Fibroblast of villous mesenchyme (primary cell): ENCODE measurements at regions not wholly inside any gene's neighbourhood (a gene's known extent, or its start where the extent isn't known, plus 50 kb on each side); places are given as distances from the start of the nearest gene placed in this dataset.
A peak's percentile ranks its signal among the peaks of the same experiment; 100 is the strongest.

ENCODE experiments used
- DNase-seq: peaks from one replicate; pipeline ENCODE4 v3.0.0-alpha.2; 2010; ENCODE audit warnings: low read depth
- H3K4me3 ChIP-seq: 2 replicates; pipeline ENCODE4 v1.5.1; 2011; ENCODE audit warnings: low read depth, mild to moderate bottlenecking, low read length
- TF ChIP-seq, protein P1 (sequence below): IDR thresholded peaks from 2 replicates; pipeline ENCODE4 v1.5.1; 2012; ENCODE audit warnings: low read depth, mild to moderate bottlenecking, low read length; ENCODE audit not compliant: insufficient read depth

DNA sequence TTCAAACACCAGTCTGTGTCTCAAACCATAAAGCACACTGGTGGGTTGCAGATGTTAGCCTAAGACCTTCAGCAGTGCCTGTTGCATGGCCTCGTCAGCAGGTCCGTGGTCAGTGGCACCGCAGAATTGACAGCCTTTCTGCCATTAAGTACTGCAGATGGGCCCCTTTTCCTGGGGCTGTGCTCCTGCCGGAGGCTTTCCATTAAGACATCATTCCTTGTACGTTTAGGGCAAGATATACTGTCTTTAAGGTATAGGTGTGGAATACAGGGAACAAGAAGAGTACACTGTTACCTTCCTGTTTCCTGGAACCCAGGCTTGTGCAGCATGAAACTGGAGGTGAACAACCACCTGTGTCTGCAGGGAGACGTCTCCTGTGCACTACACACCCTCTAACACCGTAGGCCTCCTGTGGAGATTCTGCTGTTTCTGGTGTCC lies 67.9 kb upstream of the WDR1 start:
- TF ChIP-seq, protein P1, sequence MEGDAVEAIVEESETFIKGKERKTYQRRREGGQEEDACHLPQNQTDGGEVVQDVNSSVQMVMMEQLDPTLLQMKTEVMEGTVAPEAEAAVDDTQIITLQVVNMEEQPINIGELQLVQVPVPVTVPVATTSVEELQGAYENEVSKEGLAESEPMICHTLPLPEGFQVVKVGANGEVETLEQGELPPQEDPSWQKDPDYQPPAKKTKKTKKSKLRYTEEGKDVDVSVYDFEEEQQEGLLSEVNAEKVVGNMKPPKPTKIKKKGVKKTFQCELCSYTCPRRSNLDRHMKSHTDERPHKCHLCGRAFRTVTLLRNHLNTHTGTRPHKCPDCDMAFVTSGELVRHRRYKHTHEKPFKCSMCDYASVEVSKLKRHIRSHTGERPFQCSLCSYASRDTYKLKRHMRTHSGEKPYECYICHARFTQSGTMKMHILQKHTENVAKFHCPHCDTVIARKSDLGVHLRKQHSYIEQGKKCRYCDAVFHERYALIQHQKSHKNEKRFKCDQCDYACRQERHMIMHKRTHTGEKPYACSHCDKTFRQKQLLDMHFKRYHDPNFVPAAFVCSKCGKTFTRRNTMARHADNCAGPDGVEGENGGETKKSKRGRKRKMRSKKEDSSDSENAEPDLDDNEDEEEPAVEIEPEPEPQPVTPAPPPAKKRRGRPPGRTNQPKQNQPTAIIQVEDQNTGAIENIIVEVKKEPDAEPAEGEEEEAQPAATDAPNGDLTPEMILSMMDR, result no peak
- no peak overlapping the region for H3K4me3 ChIP-seq
- no peak for DNase-seq

DNA sequence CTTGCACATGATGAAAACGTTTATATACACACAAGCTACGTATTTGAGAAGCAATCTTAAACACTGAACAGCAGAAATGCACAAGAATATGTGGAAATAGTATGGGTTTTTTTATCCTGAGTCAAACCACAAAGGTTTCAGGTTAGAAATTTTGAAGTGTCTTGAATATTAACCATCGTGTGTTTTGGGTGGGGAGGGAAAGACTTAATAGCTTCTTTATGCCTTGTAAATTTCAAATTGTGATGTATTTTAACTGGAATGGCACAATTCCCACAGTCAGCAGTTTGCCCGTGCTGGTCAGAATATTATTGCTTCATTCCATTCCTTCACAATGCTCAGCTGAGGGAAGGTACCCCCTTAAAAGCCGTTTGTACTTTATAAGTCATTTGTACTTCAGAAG lies 67.4 kb upstream of the WDR1 start:
- H3K4me3 ChIP-seq, result no peak overlapping the region
- DNase-seq, result peak; percentile 29
- TF ChIP-seq, protein P1, result no peak

- TF ChIP-seq, protein P1, result no peak
- DNase-seq, result no peak
- H3K4me3 ChIP-seq, result no peak overlapping the region
Observed at GRCh38 chr4:10183462-10183861, 66.9 kb upstream of the WDR1 start.

DNA sequence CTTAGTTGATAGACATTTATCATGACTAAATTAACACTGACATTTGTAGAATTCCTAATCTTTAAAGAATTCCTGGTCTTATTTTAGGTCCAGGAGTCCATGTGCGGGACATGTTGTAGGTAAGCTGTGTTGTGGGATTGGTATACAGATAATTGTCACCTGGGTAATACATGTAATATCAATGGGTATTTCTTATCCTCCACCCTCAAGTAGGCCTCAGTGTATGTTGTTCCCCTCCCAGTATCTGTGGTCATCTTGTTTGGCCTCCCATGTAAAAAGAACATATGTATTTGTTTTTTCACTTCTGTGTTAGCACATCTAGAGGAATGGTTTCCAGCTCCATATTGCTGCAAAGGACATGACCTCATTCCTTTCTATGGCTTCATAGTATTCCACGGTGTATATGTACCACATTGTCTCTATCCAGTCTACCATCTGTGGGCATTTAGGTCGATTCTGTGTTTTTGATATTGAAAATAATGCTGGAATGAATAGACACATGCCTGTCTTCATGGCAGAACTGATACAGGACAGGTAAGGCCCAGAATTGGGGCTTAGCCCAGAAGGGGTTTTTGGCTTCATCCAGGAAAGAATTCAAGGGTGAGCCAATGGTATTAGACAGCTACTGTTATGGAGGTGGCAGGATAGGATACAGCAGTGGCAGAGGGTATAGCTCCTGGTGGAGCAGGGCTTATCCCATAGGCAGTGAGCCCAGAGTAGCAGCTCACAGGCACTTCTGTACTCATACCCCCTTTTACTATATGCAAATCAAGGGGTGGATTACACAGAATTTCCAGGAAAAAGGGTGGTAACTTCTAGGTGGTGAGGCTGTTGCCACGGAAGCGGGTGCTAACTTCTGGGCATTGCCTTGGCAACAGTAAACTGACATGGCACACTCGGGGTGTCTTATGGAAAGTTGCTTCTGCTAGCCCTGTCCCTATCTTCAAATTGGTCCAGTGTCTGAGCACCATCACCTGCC lies 66.1 kb upstream of the WDR1 start:
- no peak overlapping the region for H3K4me3 ChIP-seq
- DNase-seq, result no peak
- TF ChIP-seq, protein P1, result no peak

DNA sequence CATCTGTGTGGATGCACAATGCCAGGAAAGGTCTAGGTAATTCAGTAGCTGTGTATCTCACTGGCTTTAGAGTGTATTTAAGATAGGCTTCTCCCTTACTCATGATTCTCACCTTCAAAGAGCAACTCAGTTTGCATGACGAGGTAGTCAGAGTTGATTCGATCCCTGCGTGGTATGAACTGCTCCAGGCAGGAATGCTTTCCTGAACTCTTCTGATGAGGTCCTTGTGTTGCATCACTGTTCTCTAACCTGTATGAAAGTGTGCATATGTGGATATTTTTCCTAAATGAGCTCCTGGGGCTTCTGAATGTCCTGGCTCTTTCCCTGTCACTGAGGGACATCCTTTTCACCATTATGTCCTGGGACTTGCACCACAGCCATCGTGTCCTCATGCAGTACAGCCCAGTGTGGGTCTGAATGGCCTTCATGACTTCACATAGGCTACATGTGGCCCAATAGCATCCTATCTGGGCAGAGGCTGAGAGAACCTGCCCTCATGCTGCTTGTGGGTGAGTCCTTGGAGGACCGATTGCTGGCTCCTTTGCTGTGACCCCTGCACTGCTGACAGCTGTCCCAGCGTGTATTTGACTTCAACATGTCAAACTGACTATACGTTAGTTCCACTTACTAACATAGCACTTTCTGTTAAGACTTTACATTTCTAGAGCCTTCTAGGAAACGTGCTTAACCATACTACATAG lies 65.3 kb upstream of the WDR1 start:
- no peak for DNase-seq
- TF ChIP-seq, protein P1, result no peak
- no peak overlapping the region for H3K4me3 ChIP-seq

GRCh38 chr4:10180927-10181744 lies 64.5 kb upstream of the WDR1 start:
- TF ChIP-seq, protein P1, result no peak
- no peak overlapping the region for H3K4me3 ChIP-seq
- no peak for DNase-seq
